HPDE6-E6E7 (cell line): ENCODE measurements at regions not wholly inside any gene's neighbourhood (a gene's known extent, or its start where the extent isn't known, plus 50 kb on each side); places are given as distances from the start of the nearest gene placed in this dataset.
"Not testable (repeated sequence)": the region's sequence is repeated elsewhere in the genome, so short reads cannot be mapped to it uniquely, and the experiment has no call there.

Source experiments
- DNase-seq: peaks from one replicate; pipeline ENCODE4 v3.0.0; 2011; ENCODE audit warnings: missing footprints; ENCODE audit errors: extremely low spot score

DNA sequence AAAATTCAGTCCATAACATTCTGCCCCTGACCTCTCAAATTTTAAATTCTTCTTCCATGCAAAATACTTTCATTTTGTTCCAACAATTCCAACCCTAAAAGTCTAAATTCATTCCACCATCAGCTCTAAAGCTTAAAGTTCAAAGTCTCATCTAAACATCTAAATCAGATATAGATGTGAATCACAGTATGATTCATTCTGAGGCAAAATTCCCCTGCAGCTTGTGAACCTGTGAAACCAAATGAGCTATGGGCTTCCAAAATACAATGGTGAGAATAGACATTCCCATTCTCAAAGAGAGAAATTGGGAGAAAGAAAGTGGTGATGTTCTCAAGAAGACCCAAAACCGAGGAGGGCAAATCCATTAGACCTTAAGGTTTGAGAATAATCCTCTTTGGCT is 309.8 kb downstream of the HIVEP2 start:
- no peak for DNase-seq

DNA sequence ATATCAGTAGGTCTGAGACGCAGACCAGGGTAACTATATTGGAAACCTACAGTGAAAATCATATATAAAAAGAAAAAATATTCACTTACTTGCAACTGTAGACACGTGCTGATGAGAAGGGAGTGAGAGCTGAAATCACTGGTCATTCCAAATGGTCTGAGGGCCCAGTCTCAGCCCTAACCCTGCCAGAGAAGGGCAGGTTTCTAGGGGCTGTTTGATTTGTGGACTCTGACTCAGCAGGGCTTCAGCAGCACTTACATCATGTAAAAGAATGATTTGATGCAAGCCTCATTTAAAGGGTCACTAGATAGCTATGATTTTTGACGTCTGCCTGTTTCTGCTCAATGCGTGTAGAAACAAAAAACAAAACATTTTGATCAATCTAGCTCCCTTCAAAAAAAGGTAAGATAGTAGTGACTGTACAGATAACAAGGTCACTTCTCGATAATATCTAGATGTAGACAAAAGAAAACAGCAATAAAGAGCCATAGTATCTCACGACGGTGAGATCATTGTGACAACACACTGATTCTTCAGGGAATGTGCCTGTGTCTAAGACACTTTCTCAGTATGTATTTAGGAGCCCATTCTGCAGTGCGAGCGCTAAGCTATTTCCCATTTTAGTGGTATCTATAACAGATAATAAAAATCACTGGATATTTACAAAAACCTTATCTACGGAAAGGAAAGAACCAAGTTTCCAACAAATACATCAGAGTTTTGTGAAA is 307.2 kb downstream of the HIVEP2 start:
- DNase-seq: no peak

DNA sequence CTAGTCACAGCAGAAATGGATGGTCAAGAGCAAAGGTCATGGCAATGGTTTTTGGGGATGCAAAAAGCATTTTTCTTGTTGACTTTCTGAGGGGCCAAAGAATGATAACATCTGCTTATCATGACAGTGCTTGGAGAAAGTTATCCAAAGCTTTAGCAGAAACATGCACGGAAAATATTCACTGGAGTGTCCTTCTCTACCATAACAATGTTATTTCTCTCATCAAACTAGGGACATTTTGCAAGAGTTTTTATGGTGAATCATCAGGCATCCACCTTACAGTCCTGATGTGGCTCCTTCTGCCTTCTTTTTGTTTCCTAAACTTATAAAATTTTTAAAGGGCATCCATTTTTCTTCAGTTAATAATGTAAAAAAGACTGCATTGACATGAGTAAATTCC is 302.3 kb downstream of the HIVEP2 start:
- no peak for DNase-seq

DNA sequence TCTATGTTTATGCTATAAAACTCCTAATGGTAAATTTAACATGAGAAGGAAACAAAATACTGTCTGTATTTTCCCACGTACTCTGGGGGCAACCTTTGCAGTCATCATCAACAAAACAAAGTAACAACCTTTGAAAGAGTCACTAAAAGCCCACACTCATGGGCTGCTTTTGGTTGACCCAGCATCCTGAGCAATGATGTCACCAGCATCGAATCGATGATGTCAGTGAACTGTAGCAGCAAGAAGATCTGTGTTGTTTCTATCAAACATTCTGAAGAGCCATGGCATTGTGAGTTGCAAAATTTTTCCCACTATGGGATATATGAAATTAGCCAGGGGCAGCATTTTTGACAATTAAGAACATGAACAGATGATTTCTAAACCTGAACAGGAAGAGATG is 300.1 kb downstream of the HIVEP2 start:
- no peak for DNase-seq

DNA sequence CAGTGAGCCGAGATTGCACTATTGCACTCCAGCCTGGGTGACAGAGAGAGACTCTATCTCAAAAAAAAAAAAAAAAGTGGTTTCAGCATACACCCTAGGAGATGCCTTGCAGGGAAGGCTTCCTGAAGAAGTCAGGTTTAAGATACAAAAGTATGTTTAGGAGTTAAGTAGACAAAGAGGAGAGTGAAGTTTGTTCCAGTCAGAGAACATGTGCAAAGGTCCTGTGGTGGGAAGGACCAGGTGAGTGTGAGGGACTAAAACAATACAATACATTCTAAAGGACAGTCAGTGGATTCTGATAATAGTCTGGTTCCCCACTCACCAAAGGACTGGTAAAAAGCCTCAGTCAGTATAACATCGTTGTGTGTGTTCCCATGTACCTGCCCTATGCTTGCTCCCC is 299.3 kb downstream of the HIVEP2 start:
- no peak for DNase-seq

DNA sequence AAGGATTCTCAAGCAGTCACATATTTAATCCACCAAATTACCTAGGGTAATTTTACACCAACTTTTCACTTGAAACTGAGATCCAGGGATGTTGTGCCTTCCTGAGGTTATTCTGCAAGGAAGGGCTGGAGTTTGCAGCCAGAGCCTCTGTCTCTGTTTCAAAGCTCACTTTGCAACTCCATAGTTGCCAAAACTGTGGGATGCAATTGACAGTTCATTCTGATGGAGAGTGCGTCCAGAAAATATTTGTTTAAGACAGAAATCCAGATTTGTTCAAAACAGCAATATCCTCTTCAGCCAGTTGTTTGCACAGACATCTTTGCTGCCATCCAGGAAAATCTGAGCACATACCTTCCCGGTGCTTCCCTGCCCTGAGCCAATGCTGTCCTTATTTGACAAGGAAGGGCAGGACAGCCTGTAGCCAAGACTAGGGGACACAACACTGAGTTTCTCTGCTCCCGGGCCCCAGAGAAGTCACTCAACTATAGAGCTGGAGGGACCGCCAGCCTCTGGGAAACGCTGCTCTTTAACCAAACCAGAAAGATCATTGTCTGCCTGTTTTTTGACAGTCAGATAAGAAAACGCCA is 297.4 kb downstream of the HIVEP2 start:
- no peak for DNase-seq

DNA sequence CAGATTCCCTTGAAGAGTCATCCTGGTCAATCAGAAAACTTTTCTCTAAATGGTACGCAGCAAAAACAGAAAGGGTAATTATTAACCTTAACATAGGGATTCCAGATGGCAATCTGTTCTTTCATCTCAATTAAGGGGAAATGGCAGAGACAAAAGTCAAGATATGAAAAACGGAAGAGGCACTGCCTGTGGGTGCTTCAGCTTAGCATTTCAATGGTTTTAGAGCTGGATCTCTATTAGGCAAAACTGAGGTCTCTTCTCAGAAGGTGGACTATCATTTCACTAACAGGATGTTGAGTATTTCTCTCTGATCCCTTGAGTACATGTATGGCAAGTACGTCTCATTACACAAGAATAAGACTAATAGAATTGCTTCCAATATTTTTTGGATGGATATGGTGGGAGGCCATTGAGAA is 296.9 kb downstream of the HIVEP2 start:
- no peak for DNase-seq

DNA sequence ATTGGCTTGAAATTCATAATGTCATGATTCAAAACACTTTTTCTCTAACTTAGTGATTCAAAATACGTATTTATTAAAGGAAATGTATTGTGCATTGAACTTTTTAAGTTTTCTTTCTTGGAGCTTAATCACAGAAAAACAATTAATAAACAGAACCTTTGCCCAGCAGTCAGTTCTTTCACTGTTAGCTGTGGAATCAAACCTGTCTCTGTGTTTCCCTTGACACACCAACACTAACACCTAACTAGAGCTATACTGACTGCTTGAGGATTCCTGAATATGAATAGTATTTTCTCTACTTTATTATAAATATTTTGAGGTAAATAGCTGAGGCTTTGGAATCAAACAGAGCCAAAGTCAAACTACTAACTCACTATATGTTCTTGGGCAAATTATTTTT is 296.4 kb downstream of the HIVEP2 start:
- DNase-seq: no peak

DNA sequence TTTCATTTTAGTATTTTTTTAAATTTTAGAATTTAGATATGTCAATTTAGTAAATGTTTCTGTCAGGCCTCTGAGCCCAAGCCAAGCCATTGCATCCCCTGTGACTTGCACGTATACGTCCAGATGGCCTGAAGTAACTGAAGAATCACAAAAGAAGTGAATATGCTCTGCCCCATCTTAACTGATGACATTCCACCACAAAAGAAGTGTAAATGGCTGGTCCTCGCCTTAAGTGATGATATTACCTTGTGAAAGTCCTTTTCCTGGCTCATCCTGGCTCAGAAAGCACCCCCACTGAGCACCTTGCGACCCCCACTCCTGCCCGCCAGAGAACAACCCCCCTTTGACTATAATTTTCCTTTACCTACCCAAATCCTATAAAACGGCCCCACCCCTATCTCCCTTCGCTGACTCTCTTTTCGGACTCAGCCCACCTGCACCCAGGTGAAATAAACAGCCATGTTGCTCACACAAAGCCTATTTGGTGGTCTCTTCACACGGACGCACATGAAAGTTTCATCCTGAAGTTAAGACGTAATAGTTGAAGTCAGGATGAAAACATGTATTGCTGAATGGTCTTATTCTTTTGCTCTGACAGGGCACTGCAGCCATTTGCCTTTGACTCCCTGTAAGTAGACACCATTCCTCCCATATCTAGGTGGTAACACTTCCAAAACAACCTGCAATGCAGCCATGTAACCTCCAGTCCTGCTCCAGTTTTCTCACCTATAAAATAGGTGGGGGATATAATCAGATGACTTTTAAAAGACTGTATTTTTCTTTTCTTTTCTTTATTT is 295.3 kb downstream of the HIVEP2 start:
- DNase-seq: not testable (repeated sequence)

DNA sequence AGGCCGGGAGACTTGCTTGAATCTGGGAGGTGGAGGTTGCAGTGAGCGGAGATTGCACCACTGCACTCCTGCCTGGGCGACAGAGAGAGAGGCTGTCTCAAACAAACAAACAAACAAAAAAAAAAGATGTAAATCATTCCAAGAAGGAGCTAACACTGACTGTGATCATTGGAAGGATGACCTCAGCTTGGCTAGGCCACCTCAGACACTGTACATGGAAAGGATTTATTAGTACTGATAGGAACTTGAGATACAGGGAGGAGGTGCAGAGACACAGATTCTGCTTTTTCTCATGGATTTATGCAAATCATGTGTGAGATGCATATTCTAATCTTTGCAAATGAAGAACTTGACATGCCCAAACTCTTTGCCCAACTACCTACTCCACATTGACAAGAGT is 293.6 kb downstream of the HIVEP2 start:
- no peak for DNase-seq

DNA sequence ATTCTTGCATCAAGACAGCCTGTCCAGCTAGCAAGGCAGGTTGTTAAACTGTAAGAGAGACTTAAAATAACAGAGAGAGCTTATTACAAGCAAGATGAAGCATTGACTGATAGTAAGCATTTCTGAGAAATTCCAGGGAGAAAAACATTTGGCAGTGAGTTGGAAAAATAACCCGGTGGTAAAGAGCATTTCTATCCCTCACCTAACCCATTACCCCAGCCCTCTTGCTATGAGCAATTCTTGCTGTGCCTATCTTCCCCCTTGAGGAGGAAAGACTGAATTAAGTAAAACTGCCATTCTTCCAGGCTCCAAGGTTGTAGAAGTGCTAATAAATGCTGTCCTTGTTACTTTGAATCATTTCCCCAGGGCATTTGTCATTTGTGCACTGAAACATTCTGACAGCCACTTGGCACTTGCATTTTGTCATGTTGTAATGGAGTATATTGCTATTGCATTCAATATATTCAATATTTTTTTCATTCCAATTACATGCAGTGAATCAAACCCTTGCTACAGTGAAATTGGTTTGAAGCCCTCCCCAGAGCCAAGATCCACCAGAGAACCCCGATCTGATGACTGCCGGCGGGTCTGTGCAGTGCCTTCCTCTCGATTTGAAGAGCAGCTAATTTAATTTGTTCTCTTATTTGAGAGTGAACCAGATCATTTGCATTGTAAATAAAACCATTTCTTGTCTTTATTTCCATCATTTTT is 291.1 kb downstream of the HIVEP2 start:
- no peak for DNase-seq

DNA sequence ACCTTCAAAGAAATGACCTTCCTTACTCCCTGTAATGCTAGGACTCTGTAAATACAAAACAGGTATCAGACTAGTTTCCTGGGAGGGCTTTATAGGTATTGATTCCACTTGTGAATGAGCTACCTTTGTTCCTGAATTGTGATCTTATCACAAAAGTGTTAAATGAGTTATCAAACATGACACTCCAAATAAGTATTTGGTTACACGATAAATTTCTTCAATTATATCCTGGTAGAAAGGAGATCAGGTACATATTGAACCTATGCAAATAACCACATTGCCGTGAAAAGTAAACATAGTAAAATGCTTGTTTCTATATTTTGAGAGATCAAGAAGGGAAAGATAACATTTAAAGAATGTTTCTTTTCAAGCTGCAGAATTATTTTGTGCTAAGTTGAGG is 285.3 kb downstream of the HIVEP2 start:
- DNase-seq: no peak

DNA sequence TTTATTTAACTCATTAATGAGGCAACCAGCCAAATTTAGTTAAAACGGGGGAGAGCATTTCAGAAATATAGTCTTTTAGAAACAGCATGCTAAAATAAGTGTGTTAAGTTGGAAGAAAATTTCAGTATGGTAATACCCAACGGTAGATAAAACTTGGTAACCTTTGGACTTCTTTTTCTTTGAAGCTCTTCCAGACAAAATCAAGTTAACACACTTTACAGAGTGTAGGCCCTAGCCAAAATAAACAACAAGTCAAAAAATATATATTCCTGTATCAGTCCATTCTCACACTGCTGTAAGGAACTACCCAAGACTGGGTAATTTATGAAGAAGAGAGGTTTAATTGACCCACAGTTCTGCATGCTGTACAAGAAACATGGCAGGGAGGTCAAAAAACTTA is 279.6 kb downstream of the HIVEP2 start:
- no peak for DNase-seq

DNA sequence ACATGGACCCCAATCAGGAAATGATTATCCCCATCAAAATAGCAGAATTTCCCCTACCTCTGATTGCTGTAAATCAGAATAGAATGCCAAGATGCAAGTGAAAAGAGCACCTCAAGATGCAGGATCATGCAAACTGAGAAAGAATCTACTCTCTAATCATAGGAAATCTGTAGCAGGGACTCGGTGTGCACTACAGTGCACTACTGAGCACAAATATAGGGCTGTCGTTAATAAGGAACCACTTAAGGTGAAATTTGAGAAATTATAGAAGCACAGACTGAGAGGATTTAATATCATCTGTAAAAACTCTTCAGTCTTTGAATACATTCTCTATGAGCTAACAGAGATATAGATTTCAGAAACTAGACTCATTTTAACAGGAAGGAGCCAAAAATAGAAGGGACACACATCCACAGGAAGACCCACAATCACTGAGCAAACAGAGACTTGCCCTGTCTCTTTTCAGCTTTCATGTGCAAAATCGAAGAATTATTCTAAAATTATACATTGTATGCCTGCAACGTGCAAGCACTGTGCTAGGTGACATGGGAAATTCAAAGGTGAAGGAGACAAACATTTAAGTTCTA is 278.3 kb downstream of the HIVEP2 start:
- DNase-seq: no peak

DNA sequence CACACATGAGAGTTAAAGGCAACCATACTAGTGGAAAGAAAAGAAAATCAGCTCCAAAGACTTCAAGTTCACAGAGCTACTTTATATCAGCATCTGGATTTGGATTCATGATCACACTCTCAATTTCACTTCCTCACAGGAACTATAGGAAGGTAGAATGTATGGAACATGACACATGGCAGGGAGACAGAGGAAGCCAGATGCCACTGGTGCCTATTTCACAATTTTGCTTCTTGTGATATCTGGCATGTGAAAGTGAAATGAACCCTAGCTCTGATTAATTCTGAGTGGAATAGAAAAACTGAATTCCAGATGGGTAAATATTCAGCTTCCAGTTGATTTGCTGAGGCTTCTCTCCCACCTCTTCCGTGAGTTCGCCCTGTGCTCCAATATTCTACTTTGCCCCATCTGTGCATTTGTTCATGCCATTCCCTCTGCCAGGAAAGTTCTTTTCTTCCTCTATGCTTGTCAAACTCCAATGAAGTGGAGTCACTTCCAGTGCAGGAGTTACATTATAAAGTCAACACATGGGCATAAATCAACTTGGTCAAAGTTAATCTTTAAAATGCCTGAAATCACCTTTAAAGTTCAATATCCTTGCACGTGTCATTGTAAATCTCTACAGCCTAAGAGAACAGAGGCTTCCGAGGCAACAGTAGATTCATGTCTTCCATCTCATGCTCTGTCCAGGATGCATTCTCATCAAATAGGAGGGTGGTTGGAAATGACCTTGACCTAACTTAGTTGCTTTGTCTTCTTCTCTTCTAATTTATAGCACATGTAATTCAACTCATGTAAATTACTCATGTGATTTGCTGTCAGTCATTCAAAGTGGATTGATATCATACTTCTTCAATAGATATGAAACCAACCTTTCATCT is 275.3 kb downstream of the HIVEP2 start:
- DNase-seq: no peak

DNA sequence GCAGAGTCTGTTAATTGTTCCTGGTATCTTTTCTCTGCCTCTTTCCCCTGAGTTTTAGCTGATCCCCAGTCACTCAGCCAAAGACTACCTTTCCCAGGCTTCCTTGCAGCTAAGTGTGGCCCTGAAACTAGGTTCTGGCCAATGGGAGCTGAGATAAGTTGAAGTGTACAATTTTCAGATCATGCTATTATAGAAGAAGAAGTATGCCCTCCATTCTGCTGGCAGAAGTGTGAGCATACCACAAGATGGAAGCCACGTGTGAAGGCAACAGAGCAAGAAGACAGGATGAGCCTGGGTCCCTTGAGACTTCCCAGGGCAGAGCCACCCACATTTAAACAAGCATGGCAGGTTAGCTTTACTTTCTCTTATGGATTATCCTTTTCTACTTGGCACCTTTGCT is 273.2 kb downstream of the HIVEP2 start:
- no peak for DNase-seq

DNA sequence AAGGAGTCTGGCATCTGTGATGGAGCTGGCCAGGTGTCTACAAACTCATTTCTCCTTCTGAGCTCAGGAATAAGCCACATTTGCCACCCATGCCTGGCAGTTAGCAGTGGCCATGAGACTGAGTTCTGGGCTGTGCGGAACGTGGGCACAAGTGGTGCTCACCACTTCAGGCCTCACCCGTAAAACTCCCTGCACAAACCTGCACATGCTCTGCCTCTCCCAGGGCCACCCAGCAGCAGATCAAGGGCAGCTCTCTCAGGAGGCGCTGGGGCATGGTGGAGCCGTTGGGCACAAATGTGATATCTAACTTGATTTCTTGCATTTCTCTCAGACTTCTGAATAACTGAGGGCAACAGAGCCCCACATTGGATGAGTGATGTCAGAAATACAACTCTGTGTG is 269.5 kb downstream of the HIVEP2 start:
- no peak for DNase-seq

DNA sequence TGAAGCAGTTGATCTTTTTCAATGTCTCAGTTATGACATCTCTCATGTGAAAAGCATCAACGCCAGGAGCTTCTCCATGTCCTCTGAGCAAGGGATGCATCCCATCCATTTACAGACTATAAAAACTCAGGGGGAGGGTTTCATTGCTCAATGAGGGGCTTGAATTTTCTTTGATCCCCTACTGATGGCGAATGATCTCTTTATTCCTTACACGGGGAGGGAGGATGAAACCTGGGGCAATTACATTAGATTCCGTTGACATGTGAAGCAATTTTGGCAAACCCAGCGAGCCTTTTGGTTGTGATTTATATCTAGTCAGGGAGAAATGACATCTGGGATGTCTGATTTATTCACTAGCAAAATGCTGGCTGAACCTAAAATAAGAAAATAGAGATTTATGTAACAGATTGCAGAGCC is 268.9 kb downstream of the HIVEP2 start:
- no peak for DNase-seq

DNA sequence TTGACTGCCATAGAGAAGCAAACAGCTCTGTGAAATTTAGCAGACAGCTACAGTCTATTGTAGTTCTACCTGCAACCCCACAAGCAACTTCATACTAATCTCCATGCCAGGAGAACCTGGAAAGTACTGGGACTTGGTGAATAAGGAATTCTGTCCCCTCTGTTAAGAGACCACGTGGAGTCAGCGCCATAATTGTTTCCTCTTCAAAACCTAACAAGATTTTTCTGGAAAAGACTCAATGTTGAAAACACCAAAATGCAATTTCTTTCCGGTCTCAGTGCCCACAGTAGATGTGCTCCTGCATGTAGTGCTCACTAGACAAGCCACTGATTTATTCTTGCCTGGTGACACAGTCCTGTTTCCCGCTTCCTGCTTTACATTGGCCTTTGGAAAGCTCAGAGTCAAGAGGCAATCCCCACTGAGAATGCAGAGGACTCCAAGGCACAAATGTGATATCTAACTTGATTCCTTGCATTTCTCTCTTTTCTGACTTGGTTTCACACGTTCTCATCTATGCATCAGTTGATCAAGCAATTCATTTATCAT is 268.3 kb downstream of the HIVEP2 start:
- no peak for DNase-seq

DNA sequence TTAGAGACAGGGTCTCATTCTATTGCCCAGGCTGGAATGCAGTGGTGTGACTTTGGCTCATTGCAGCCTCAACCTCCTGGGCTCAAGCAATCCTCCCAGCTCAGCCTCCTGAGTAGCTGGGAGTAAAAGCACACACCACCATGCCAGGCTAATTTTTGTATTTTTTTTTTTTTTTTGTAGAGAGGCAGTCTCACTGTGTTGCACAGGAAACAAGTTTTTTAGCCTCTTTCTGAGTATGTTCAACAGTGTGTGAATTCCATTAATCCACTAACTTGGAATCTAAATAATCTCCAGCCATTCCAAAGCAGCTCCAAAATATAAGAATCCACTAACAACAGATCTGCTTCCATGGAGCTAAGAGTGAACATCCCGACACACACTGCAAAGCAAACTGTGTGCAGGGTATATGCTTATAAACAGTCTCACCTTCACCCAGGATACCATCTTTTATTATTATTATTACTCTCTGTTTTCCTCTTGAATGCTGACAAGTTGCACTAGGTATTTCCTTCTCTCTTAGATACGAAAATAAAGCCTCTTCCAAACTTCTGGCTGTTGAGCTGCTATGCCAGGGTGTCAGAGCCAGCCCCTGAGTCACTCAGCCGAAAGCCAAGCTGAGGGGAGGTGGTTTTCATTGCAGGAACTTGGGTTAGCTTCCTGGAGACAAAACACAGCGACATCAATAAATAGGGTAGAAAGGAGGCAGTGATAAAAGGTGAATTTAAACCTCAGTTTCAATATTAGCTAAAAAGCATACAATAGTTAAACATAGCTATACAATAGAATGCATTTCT is 264.9 kb downstream of the HIVEP2 start:
- DNase-seq: no peak
